ENCODE measurements at regions not wholly inside any gene's neighbourhood (a gene's known extent, or its start where the extent isn't known, plus 50 kb on each side); places are given as distances from the start of the nearest gene placed in this dataset.

DNA sequence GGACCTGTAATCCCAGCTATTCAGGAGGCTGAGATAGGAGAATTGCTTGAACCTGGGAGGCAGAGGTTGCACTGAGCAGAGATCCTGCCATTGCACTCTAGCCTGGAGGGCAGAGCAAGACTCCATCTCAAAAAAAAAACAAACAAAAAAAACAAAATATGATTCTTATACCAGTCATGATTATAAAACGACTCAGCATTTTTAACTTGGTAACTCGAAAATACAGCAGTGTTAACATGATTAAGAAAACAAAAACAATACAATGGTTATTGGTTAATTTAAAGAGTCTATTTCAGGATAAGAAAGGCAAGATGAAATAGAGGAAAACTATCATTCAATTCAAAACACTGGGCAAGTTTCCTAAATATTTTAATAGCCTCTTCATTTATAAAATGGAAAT, 865.3 kb downstream of the PCDH7 start:
- H2BK120ac ChIP-seq (replicated peaks; ENCODE audit: low read depth, low read length): no peak overlapping the region
- H3K56ac ChIP-seq (replicated peaks; ENCODE audit: insufficient read length, low read depth, low read length): no peak overlapping the region
- no peaks in the 10 kb centered on the region for H3K27me3 ChIP-seq (replicated peaks in 1 of 4; ENCODE audit: control insufficient read depth in 3 of 4, extremely low read depth in 1 of 4, insufficient read depth in 3 of 4, low read length in 3 of 4)
- DNase-seq (ENCODE audit: low read depth in 1 of 2, low spot score in 2 of 2): no peak
- no peak overlapping the region for H3K23ac ChIP-seq (ENCODE audit: insufficient read length)
- H3K79me2 ChIP-seq (ENCODE audit: control insufficient read depth in 1 of 2, insufficient read depth in 2 of 2, low read length in 2 of 2): no peaks in the 10 kb centered on the region
- H3K4me1 ChIP-seq (replicated peaks in 1 of 4; ENCODE audit: control insufficient read depth in 3 of 4, insufficient read depth in 4 of 4, low read length in 3 of 4): no peaks in the 10 kb centered on the region
- H2BK5ac ChIP-seq (ENCODE audit: low read depth, low read length): no peak overlapping the region
- H2BK15ac ChIP-seq (ENCODE audit: low read length): no peak overlapping the region
- no peak overlapping the region for H2BK20ac ChIP-seq (ENCODE audit: low read length)
- H4K91ac ChIP-seq (replicated peaks; ENCODE audit: insufficient read length, low read length): no peak overlapping the region
- no peak overlapping the region for H2AK5ac ChIP-seq (ENCODE audit: low read depth, low read length)
- 87% methylated on average over 2 of the region's 2 CpGs; no CpG with 5 or more reads in 1 of the 2 experiments for WGBS, 2 experiments (ENCODE audit: extremely low coverage in 1 of 2, insufficient coverage in 1 of 2, insufficient read length in 1 of 2, insufficient replicate concordance in 2 of 2, low coverage in 1 of 2, low lambda C conversion rate in 2 of 2, missing lambda C conversion rate in 1 of 2)
- H2AFZ ChIP-seq (ENCODE audit: low read length): no peak overlapping the region
- no peaks in the 10 kb centered on the region for H3K79me1 ChIP-seq (ENCODE audit: low read depth, low read length)
- no peak overlapping the region for H3K18ac ChIP-seq (ENCODE audit: extremely low read depth, low read length)
- FAIRE-seq: no peak
- no peak overlapping the region for H3K4me2 ChIP-seq (ENCODE audit: insufficient read depth in 1 of 2, low read depth in 2 of 2, low read length in 2 of 2)
- ChIA-PET CTCF (ENCODE audit: partially characterized antibody) (no interaction called here), POLR2A (ENCODE audit: partially characterized antibody) (no interaction called here)
- H3K9me3 ChIP-seq (ENCODE audit: insufficient read depth in 2 of 2, low read depth in 1 of 2, low read length in 1 of 2): no peaks in the 10 kb centered on the region
- H3K23me2 ChIP-seq (ENCODE audit: low read depth, low read length): no peaks in the 10 kb centered on the region
- no peak overlapping the region for H3K27ac ChIP-seq (ENCODE audit: low read depth, low read length)
- no peaks in the 10 kb centered on the region for H4K20me1 ChIP-seq (replicated peaks in 1 of 2; ENCODE audit: control insufficient read depth in 1 of 2, insufficient read depth in 2 of 2, low read length in 2 of 2)
- no peak overlapping the region for H4K5ac ChIP-seq (ENCODE audit: insufficient read length, low read depth, low read length)
- H3K4ac ChIP-seq (replicated peaks; ENCODE audit: insufficient read length, low read depth, low read length): no peak overlapping the region
- no peak overlapping the region for H4K8ac ChIP-seq (ENCODE audit: extremely low read depth, insufficient read depth, low read length)
- H3K4me3 ChIP-seq (ENCODE audit: extremely low read depth in 1 of 4, insufficient read depth in 2 of 4, low read depth in 3 of 4, low read length in 4 of 4): no peak overlapping the region
- no peak overlapping the region for H3K9ac ChIP-seq (replicated peaks in 1 of 4; ENCODE audit: extremely low read depth in 1 of 4, low read depth in 3 of 4, low read length in 3 of 4)
- H2BK12ac ChIP-seq (ENCODE audit: low read depth, low read length): no peak overlapping the region
- H3K14ac ChIP-seq (ENCODE audit: insufficient read length): no peak overlapping the region
- no peaks in the 10 kb centered on the region for H3K36me3 ChIP-seq (ENCODE audit: control insufficient read depth in 2 of 4, insufficient read depth in 4 of 4, low read length in 3 of 4)
- no peak for TF ChIP-seq JUN (IDR thresholded peaks at IDR 0.05; ENCODE audit: low read depth, low read length)
- no peak for TF ChIP-seq PHF8 (conservative IDR thresholded peaks at IDR 0.05; ENCODE audit: low read depth, low read length)
- no peak for TF ChIP-seq CEBPB (IDR thresholded peaks at IDR 0.05; ENCODE audit: low read depth, low read length)
- no peak for TF ChIP-seq SIN3A (conservative IDR thresholded peaks at IDR 0.05 in 1 of 2, IDR thresholded peaks at IDR 0.05 in 1 of 2; ENCODE audit: low read depth in 1 of 2, low read length in 2 of 2)
- TF ChIP-seq TAF1 (IDR thresholded peaks at IDR 0.05; ENCODE audit: low read depth, low read length): no peak
- no peak for TF ChIP-seq NANOG (IDR thresholded peaks at IDR 0.05; ENCODE audit: insufficient read depth, low read depth, low read length, poor library complexity, severe bottlenecking)
- no peak for TF ChIP-seq GABPA (IDR thresholded peaks at IDR 0.05; ENCODE audit: borderline replicate concordance, insufficient read depth, low read length)
- no peak for TF ChIP-seq YY1 (IDR thresholded peaks at IDR 0.05; ENCODE audit: low read depth, low read length)
- no peak for TF ChIP-seq KDM5A (IDR thresholded peaks at IDR 0.05; ENCODE audit: low read length)
- TF ChIP-seq CHD1 (IDR thresholded peaks at IDR 0.05; ENCODE audit: low read depth, low read length): no peak
- TF ChIP-seq, protein P1, sequence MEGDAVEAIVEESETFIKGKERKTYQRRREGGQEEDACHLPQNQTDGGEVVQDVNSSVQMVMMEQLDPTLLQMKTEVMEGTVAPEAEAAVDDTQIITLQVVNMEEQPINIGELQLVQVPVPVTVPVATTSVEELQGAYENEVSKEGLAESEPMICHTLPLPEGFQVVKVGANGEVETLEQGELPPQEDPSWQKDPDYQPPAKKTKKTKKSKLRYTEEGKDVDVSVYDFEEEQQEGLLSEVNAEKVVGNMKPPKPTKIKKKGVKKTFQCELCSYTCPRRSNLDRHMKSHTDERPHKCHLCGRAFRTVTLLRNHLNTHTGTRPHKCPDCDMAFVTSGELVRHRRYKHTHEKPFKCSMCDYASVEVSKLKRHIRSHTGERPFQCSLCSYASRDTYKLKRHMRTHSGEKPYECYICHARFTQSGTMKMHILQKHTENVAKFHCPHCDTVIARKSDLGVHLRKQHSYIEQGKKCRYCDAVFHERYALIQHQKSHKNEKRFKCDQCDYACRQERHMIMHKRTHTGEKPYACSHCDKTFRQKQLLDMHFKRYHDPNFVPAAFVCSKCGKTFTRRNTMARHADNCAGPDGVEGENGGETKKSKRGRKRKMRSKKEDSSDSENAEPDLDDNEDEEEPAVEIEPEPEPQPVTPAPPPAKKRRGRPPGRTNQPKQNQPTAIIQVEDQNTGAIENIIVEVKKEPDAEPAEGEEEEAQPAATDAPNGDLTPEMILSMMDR (IDR thresholded peaks at IDR 0.05; ENCODE audit: control extremely low read depth in 1 of 3, insufficient read depth in 1 of 3, low read depth in 1 of 3, low read length in 3 of 3): no peak
- no peak for TF ChIP-seq RNF2 (IDR thresholded peaks at IDR 0.05; ENCODE audit: borderline replicate concordance, low read depth, low read length, missing control alignments, poor library complexity, severe bottlenecking)
